Testis (tissue), 2 donors: ENCODE measurements at regions not wholly inside any gene's neighbourhood (a gene's known extent, or its start where the extent isn't known, plus 50 kb on each side); places are given as distances from the start of the nearest gene placed in this dataset.

Source experiments
- CTCF ChIP-seq, 3 experiments: fragments of 450-650 bp in 2 of 3; fragments of 200-600 bp in 1 of 3; sonication (generic) in 1 of 3; IDR thresholded peaks; one replicate each; pipeline ENCODE4 v1.5.1; 2016 to 2019; ENCODE audit warnings: antibody characterized with exemption in 3 of 3, mild to moderate bottlenecking in 2 of 3, moderate library complexity in 1 of 3
- POLR2A ChIP-seq: fragments of 450-650 bp; IDR thresholded peaks from one replicate; pipeline ENCODE4 v1.6.1; 2017; ENCODE audit warnings: antibody characterized with exemption, mild to moderate bottlenecking, moderate library complexity

- TF ChIP-seq CTCF (IDR thresholded peaks at IDR 0.05), result no peak
- no peak for TF ChIP-seq POLR2A
Observed at GRCh38 chr16:8188841-8189240, 401.5 kb downstream of the TMEM114 start.
